HG03108 (cell line): ENCODE measurements at regions not wholly inside any gene's neighbourhood (a gene's known extent, or its start where the extent isn't known, plus 50 kb on each side); places are given as distances from the start of the nearest gene placed in this dataset.

Experiments
- ATAC-seq: cut with Tn5 transposase; IDR thresholded peaks from one replicate; pipeline ENCODE4 v1.9.1; 2021; ENCODE audit warnings: moderate library complexity; ENCODE audit not compliant: unreplicated experiment

DNA sequence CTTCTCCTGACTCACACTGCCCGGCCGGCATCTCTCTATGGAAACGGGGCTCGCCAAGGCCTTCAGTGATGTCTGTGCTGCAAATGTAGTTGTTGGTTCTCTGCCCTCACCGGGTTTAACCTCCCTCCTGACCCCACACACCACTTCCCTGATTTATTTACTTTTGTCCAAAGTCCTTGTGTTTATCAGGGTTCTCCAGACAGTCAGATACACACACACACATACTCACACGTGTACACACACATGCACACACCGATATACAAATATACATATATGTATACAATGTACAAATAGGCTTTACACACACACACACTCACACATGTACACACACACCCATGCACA is 647.0 kb downstream of the BRD1 start:
- no peak for ATAC-seq

GRCh38 chr22:49179886-49180682 is 647.6 kb downstream of the BRD1 start:
- ATAC-seq = no peak

DNA sequence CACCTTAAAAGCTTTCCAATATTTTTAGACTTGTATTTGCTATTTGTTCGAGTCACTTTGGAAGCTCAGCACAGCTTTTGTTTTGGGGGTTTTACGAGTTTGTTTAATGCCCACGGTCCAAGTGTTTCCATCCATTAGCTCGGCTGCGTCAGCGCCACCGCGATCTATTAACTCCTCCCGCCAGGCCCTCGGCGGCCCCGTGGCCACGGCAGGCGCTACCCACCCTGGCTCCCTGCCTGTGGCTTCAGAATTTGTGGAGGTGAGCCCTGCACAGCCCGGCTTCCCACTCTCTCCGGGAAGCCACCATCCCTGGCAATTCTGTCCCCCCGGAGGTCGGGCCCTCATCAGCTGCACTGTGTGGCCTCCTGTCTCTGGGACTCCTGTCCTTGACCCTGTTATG is 648.5 kb downstream of the BRD1 start:
- ATAC-seq = no peak

DNA sequence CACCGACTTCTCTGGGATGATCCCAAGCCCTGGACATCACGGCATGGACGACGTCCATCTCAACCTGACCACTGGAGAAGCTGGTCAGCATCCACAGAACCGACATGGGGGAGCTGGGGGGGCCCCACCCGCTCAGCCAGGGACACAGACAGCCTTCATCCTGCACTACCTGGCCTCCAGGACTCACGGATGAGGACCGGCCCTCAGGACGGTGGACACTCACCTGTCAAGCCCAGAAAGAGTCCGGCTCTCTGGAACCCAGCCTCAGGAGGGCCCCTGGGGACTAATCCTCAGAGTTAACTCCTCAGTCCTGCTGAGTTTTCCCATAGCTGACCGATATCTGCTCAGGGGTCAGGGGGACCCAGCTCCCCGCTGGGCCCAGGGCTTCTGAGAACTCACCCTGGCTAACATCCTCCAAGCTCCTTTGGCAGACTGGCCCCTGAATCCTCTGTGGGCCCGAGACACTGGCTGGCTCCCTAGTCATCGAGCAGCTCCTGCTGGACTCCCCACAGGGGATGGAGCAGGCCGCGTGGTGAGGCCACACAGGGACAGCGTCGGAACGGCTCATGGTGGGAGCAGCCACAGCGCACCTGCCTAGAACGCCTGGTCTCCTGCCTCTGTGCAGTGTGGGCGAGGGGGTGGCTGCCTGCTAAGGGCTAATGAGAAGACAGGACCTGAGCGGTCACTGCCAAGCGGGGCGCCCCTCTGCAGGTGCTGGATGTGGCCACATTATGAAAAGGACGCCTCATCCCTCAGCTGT is 649.2 kb downstream of the BRD1 start:
- ATAC-seq = no peak

GRCh38 chr22:49177666-49178065 is 650.0 kb downstream of the BRD1 start:
- ATAC-seq = no peak

- no peak for ATAC-seq
Observed at GRCh38 chr22:49176956-49177355, 650.7 kb downstream of the BRD1 start.

GRCh38 chr22:49170053-49170452 is 657.6 kb downstream of the BRD1 start:
- no peak for ATAC-seq

- no peak for ATAC-seq
Observed at GRCh38 chr22:49169074-49169744, 658.5 kb downstream of the BRD1 start.

GRCh38 chr22:49168219-49168813 is 659.4 kb downstream of the BRD1 start:
- no peak for ATAC-seq

- no peak for ATAC-seq
Observed at GRCh38 chr22:49166746-49167145, 660.9 kb downstream of the BRD1 start.

- ATAC-seq = no peak
Observed at GRCh38 chr22:49166211-49166610, 661.5 kb downstream of the BRD1 start.

DNA sequence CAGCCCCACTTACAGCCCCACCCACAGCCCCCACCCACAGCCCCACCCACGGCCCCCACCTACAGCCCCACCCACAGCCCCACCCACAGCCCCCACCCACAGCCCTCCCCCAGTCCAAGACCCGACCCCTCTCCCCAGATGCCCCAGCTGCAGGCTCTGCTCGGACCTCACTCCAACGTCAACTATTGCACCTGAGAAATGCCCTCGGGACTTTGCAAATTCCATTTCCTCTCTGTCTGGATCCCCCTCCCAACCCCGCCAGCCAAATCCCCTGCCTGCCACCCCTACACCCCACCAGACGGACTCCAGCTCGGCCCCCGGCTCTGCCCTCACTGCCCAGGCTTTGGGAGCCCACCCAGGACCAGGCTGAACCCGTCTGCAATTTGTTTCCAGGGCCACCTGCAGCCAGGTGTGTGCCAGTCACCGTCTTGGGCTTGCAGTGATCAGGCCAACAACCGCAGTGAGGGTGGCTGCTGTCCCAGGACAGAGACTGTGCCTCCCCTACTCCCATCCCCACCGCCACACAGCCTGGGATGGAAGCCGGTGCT is 662.8 kb downstream of the BRD1 start:
- no peak for ATAC-seq

- ATAC-seq = no peak
Observed at GRCh38 chr22:49163960-49164690, 663.5 kb downstream of the BRD1 start.

- ATAC-seq = no peak
Observed at GRCh38 chr22:49163258-49163959, 664.3 kb downstream of the BRD1 start.

DNA sequence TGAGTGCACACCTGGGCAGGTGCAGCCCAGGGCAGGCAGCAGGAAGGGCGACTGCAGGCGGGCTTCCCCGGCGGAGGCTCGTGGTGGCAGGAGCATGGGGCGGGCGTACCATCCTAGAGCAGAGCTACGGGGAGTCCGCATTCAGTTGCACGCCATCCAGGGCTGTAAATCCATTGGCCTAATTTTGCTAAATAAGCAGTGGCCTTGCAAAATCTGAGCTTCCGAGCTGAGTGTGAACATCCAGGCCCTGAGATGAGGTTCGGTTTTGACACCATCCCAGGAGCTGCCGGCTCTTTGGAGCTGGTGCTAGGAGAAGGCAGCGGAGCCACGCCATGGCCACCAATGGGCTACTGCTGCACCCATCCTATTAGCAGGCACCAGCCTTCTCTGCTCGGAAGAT is 664.8 kb downstream of the BRD1 start:
- no peak for ATAC-seq

GRCh38 chr22:49161002-49161850 is 666.4 kb downstream of the BRD1 start:
- ATAC-seq = no peak

GRCh38 chr22:49160261-49161001 is 667.2 kb downstream of the BRD1 start:
- no peak for ATAC-seq

DNA sequence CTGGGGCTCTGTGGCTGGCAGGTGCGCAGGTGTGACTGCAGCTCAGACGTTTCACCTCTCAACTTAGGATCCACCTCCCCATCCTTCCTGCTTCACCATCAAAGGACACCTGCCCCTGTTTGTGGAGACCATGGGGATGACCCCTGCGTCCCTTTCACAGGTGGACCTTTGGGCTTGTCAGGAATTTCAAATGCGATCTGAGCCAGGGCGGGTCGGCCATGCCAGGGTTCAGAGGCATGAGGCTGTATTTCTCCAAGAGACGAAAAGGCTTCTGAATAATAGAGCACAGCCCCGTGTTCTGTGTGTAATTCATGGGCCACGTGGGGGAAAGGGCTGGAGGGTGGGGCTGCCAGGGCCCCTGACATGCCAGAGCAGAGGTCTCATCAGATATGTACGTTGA is 668.0 kb downstream of the BRD1 start:
- ATAC-seq = no peak
